Calu3 (cell line): ENCODE measurements at regions not wholly inside any gene's neighbourhood (a gene's known extent, or its start where the extent isn't known, plus 50 kb on each side); places are given as distances from the start of the nearest gene placed in this dataset.
A peak's percentile ranks its signal among the peaks of the same experiment; 100 is the strongest.

Source experiments
- BruUV-seq: library from RNA; stranded (reverse); fragments of 400-500 nt; replicated peaks from 2 replicates; lab custom pipeline; 2021; lab: Mats Ljungman, UMichigan
- CTCF ChIA-PET: fragments of 300-600 bp; sonication (Branson Sonifier 250); formaldehyde crosslinking; loops from one replicate; lab custom pipeline; 2022; ENCODE audit warnings: antibody characterized with exemption; lab: Charles Lee
- DNase-seq: peaks from one replicate; pipeline ENCODE4 v3.0.0; 2022
- H3K27ac Mint-ChIP-seq: one replicate; pipeline ENCODE4 v1.8.0; 2022; ENCODE audit warnings: mixed read lengths; ENCODE audit not compliant: unreplicated experiment
- H3K27me3 Mint-ChIP-seq: one replicate; pipeline ENCODE4 v1.8.0; 2022; ENCODE audit warnings: mixed read lengths; ENCODE audit not compliant: unreplicated experiment
- H3K36me3 Mint-ChIP-seq: one replicate; pipeline ENCODE4 v1.8.0; 2022; ENCODE audit warnings: mild to moderate bottlenecking, moderate library complexity, mixed read lengths; ENCODE audit not compliant: insufficient read depth, unreplicated experiment
- H3K4me1 Mint-ChIP-seq: one replicate; pipeline ENCODE4 v1.8.0; 2022; ENCODE audit warnings: mild to moderate bottlenecking, low read depth, mixed read lengths; ENCODE audit not compliant: unreplicated experiment
- H3K4me3 Mint-ChIP-seq: one replicate; pipeline ENCODE4 v1.8.0; 2022; ENCODE audit warnings: mild to moderate bottlenecking, low read depth, moderate library complexity, mixed read lengths; ENCODE audit not compliant: unreplicated experiment
- H3K9me3 Mint-ChIP-seq: one replicate; pipeline ENCODE4 v1.8.0; 2022; ENCODE audit warnings: low read depth, mixed read lengths; ENCODE audit not compliant: unreplicated experiment
- intact Hi-C: fragments of 100-400 bp; cut with micrococcal nuclease; formaldehyde crosslinking; loops from one replicate; pipeline ENCODE4 v1.10.0; 2022; ENCODE audit not compliant: unreplicated experiment
- TF ChIP-seq, protein P1 (sequence below): fragments of 200-600 bp; IDR thresholded peaks from one replicate; pipeline ENCODE4 v1.8.0; 2022; ENCODE audit warnings: antibody characterized with exemption; ENCODE audit not compliant: unreplicated experiment

DNA sequence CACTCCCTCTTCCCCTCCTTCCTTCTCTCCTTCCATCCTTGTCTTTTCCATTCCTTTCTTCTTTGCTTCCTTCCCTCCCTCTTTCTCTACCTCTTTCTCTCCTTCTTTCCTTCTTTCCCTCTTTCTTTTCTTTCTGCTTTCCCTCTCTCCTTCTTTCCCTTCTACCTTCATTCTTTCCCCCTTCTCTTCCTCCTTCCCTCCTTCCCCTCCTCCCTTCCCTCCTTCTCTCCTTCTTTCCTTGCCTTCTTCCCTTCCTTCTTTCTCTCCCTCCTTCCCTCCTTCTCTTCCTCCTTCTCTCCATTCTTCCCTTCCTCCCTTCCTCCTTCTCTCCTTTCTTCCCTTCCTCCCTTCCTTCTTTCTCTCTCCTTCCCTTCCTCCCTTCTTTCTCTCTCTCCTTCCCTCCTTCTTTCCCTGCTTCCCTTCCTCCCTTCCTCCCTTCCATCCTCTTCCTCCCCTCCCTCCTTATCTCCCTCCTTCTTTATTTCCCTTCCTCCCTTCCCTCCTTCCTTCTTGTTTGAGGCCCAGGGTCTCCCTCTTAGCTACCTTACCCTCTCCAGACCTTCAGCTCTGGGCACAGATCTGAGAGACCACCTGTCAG lies 77.0 kb downstream of the BUD13 start:
- no peak overlapping the region for H3K27ac Mint-ChIP-seq
- H3K4me3 Mint-ChIP-seq, result no peak overlapping the region
- no peak for DNase-seq
- no peaks in the 10 kb centered on the region for H3K4me1 Mint-ChIP-seq
- TF ChIP-seq, protein P1, sequence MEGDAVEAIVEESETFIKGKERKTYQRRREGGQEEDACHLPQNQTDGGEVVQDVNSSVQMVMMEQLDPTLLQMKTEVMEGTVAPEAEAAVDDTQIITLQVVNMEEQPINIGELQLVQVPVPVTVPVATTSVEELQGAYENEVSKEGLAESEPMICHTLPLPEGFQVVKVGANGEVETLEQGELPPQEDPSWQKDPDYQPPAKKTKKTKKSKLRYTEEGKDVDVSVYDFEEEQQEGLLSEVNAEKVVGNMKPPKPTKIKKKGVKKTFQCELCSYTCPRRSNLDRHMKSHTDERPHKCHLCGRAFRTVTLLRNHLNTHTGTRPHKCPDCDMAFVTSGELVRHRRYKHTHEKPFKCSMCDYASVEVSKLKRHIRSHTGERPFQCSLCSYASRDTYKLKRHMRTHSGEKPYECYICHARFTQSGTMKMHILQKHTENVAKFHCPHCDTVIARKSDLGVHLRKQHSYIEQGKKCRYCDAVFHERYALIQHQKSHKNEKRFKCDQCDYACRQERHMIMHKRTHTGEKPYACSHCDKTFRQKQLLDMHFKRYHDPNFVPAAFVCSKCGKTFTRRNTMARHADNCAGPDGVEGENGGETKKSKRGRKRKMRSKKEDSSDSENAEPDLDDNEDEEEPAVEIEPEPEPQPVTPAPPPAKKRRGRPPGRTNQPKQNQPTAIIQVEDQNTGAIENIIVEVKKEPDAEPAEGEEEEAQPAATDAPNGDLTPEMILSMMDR, result no peak
- H3K9me3 Mint-ChIP-seq, result no peaks in the 10 kb centered on the region
- peaks cover 49% of the 10 kb centered on the region for H3K27me3 Mint-ChIP-seq
- no TSS peak for BruUV-seq
- CTCF ChIA-PET, result no interaction called here
- intact Hi-C loops, result no loop called here
- no peaks in the 10 kb centered on the region for H3K36me3 Mint-ChIP-seq

DNA sequence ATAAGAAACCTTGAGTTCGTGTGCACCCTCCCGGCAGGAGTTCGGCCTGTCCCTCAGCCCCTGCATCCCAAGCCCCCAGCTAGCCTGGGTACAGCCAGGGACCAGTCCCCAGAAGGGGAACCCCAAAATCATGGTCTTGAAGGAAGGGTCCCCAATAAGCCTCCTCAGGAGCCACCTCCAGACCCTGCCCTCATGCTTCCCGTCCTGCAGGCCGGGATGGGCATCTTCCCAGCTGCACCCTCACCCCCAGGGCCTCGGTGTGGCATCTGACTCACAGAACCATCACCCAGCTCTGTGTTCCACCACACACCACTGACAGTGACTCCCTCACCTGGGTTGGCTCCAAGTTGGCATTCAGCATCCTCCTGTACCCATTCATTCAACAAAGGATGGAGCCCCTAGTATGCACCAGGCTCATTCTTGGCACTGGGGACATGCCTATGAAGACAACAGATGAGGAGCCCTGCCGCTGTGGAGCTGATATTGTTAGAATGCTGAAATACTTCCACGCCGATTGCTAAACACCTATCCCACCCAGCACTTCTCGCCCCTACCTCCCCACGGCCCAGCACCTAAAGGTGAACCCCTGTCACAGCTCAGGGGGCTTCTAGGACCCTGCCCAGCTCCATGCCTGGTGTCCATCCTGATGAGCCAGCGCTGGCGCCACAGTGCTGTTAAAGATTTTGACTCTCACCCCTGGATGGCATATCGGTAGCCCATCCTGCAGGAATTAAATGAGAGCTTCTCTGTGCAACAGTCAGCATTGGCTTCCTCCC lies 77.8 kb downstream of the BUD13 start:
- Mint-ChIP-seq H3K4me3 (no peak overlapping the region), H3K36me3 (no peaks in the 10 kb centered on the region), H3K4me1 (no peaks in the 10 kb centered on the region), H3K27ac (no peak overlapping the region), H3K9me3 (no peaks in the 10 kb centered on the region), H3K27me3 (peaks cover 49% of the 10 kb centered on the region)
- CTCF ChIA-PET, result no interaction called here
- TF ChIP-seq, protein P1, result no peak
- intact Hi-C loops, result loop anchor here (5.0 kb wide), 2 partner anchors 188 to 1358 kb away; no protein-coding TSS in a partner anchor
- no peak for DNase-seq
- no TSS peak for BruUV-seq

DNA sequence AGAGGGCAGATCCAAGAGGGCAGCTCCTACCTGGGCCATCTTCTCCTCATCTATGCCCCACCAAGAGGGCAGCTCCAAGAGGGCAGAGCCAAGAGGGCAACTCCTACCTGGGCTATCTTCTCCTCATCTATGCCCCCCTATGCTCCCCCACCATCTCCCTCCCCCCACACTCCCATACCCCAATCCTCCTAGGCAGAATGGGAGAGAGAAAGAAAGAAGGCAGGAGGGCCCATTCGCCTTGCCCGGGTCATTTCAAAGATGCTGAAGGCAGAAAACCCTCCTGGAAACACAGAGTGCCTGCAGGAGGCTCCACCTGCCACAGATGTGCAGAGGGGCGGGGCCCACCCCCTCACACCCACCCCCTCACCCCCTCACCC lies 78.5 kb downstream of the BUD13 start:
- no peak overlapping the region for H3K27ac Mint-ChIP-seq
- no peak overlapping the region for H3K4me3 Mint-ChIP-seq
- H3K9me3 Mint-ChIP-seq, result no peaks in the 10 kb centered on the region
- TF ChIP-seq, protein P1, result no peak
- no peak for DNase-seq
- no TSS peak for BruUV-seq
- intact Hi-C loops, result loop anchor here (5.0 kb wide), 2 partner anchors 187 to 1357 kb away; no protein-coding TSS in a partner anchor
- CTCF ChIA-PET, result no interaction called here
- H3K4me1 Mint-ChIP-seq, result no peaks in the 10 kb centered on the region
- peaks cover 49% of the 10 kb centered on the region for H3K27me3 Mint-ChIP-seq
- no peaks in the 10 kb centered on the region for H3K36me3 Mint-ChIP-seq

DNA sequence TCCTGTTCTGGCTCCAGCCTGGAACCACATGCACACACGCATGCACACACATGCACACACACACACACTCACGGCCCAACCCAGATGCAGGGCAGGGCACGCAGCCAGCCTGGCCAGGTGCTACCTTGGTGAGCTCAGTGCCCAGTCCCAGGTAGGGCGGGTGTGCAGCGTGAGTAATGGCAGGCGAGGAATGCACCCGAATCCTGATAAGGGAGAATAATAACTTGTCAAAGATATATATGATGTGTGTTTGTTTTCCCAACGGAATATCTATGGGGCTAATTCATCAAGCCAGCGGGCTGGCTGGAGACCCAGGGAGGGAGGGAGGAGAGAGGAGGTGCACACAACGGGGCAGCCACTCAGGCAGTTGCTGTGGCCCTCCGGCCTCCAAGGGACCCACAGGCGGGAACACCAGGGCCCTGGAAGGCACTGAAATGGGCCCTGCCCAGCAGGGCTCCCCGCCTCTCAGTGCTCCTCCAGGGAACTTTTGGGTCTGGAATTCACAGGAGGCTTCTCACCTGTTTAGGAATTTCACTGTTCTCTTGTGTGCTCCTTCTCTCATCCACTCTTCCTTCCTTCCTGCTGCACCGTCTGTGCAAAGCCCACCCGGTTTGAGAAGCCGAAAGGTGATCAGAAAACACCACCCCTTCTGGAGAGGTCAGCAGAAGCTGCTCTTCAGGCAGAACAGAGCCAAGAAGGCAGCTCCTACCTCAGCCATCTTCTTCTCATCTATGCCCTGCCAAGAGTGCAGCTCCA lies 79.0 kb downstream of the BUD13 start:
- no peaks in the 10 kb centered on the region for H3K4me1 Mint-ChIP-seq

More for the DNA sequence above, 79.0 kb downstream of the BUD13 start:
- Mint-ChIP-seq H3K9me3 (no peaks in the 10 kb centered on the region), H3K27me3 (peaks cover 51% of the 10 kb centered on the region), H3K36me3 (no peaks in the 10 kb centered on the region), H3K4me3 (no peak overlapping the region), H3K27ac (no peak overlapping the region)
- CTCF ChIA-PET, result no interaction called here
- TF ChIP-seq, protein P1, result no peak
- BruUV-seq, result no TSS peak
- peak; percentile 39 for DNase-seq
- intact Hi-C loops, result loop anchor here (5.0 kb wide), 2 partner anchors 186 to 1356 kb away; no protein-coding TSS in a partner anchor
